ENCODE measurements at regions not wholly inside any gene's neighbourhood (a gene's known extent, or its start where the extent isn't known, plus 50 kb on each side); places are given as distances from the start of the nearest gene placed in this dataset.
"Not testable (repeated sequence)": the region's sequence is repeated elsewhere in the genome, so short reads cannot be mapped to it uniquely, and the experiment has no call there.

DNA sequence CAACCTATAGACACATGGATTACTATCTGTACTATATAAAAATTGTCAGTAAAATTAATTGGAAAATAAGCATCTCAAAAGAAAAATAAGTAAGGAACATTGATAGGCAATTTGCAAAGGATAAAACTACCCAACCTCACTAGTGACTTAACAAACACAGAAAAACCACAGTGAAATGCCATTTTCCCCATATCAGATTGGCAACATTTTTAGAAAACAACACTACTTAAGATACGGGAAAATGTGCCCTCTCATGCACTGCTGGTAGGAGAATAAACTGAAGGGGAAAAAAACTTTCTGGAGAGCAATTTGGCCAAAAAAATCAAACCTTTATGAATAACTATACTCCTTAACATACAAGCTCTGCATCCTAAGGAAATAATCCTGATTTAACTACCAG, 254.0 kb downstream of the DEPDC1B start:
- no peak for DNase-seq (ENCODE audit: low read depth in 2 of 2)

DNA sequence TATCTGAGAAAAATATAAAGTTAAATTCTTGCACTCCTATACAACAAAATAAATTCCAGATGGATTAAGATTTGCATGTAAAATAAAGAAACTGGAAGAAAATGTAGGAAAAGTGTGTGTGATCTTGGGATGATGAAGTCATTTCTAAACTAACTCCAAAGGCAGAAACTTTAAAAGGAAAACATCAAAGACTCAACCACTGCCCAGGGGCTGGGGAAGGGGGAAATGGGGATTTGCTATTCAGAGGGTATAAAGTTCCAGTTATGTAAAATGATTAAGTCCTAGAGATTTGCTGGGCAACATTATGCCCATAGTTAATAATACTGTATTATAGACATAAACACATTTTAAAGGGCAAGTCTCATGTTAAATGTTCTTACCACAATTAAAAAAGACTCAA, 254.5 kb downstream of the DEPDC1B start:
- no peak for DNase-seq (ENCODE audit: low read depth in 2 of 2)

DNA sequence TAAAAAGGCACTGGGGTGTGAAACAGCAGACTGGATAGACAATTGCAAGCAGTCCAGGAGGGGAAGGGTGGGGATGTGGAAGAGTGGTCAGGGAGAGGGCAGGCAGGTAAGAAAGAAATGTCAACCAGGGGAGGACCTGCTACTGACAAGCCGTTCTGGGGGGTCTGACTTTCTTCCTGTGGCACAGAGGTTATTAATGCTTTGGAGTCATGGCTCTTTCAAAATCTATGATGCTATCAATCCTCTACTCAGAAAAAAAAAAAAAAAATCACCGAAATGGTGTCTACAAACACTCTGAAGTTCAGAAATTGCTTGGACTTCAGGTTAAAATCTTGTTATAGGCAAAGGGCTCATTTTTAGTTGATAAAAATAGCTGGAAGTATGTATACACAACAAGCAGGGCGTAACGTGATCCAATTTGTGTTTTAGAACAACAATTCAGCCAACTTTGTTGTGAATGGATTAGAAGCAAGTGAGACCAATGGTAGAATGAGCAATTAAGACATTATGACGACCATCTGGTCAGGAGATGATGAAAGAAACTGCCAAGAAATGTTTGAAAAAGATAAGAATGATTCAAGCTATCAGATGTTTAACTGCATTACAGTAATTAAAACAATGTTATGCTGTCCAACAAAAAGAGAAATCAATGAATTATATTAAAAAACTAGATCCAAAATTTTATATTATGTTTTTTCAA, 255.2 kb downstream of the DEPDC1B start:
- no peak for DNase-seq (ENCODE audit: low read depth in 2 of 2)

DNA sequence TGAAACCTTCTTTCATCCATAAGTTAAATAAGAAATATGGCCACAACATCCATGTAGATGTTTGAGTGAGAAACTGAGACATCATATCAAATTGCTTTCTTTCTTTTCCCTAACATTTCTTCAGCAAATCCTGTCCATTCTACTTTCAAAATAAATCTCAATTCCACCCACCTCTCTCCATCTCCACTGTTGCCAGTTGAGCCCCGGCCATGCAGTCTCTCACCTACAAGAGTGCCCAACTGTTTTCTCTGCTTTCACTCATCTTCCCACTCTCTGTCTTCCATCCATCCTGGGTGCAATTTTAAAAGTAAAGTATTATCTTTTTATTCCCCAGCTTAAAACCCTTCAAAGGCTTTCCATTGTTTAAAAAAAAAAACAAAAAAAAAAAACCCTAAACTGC, 260.4 kb downstream of the DEPDC1B start:
- no peak for DNase-seq (ENCODE audit: low read depth in 2 of 2)

DNA sequence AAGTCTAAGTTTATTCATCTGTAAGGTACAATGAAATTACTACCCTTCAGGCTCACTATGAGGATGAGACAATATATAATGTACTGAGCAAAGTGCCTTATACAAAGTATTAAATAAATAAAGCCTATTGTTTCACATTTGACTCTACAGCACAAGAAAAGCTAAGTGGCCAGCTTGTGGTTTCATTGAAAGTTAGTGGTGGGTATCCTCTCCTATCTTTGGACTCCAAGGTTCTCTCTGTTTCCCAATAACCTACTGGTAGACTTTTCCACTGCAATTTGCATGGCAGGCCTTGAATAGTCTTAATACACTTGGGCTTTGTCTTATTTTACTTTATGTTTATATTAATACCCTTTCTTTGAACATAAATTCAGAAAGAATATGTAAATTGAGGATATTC, 262.7 kb downstream of the DEPDC1B start:
- DNase-seq (ENCODE audit: low read depth in 2 of 2): no peak

DNA sequence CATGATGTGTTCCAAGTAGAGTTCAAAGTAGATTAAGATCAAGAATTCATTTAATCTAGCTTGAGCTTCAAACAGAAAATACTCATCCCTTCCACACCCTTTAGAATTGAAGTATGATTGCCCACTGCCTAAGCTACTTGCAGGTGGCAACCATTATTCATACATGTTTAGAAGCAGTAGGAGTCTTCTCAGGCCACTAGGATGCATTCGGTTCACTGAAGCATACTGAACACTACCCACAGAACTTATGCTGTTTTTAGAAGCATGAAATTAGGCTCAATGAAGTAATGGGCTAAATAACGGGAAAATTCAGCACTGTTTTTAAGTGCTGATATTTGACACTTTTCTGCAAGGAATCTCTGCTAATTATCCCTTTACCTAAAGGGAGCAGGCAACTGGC, 263.4 kb downstream of the DEPDC1B start:
- DNase-seq (ENCODE audit: low read depth in 2 of 2): no peak

DNA sequence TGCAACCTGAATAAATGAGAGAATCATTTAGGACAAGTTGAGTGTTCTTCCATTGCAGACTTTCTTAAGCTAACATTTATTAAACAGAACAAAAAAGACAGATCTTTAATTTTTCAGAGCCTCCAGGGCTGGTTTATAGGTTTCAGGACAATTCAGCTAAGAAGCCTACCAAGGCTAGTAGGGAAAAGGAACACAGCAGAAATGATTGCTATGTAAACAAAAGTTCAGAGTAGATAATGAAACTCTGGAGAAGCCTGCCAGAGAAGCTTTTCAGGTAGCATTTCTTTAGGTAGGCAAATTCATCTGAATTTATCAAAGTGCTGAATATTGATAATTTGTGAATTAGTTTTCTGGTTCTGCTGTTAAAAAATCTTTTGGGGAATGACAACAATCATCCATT, 264.2 kb downstream of the DEPDC1B start:
- no peak for DNase-seq (ENCODE audit: low read depth in 2 of 2)

DNA sequence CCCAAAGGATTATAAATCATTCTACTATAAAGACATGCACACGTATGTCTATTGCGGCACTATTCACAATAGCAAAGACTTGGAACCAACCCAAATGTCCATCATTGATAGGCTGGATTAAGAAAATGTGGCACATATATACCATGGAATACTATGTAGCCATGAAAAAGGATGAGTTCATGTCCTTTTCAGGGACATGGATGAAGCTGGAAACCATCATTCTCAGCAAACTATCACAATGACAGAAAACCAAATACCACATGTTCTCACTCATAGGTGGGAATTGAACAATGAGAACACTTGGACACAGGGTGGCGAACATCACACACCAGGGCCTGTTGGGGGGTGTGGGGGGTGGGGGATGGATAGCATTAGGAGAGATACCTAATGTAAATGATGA, 273.8 kb downstream of the DEPDC1B start:
- DNase-seq (ENCODE audit: low read depth in 2 of 2): not testable (repeated sequence)

DNA sequence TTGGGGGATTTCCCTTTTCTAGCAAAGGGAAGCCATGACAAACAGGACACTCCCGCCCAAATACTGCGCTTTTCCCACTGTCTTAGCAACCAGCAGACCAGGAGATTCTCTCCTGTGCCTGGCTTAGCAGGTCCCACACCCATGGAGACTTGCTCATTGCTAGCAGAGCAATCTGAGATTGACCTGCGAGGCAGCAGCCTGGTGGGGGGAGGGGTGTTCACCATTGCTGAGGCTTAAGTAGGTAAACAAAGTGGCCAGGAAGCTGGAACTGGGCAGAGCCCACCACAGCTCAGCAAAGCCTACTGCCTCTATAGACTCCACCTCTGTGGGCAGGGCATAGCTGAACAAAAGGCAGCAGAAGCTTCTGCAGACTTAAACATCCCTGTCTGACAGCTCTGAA, 279.2 kb downstream of the DEPDC1B start:
- DNase-seq (ENCODE audit: low read depth in 2 of 2): not testable (repeated sequence)

DNA sequence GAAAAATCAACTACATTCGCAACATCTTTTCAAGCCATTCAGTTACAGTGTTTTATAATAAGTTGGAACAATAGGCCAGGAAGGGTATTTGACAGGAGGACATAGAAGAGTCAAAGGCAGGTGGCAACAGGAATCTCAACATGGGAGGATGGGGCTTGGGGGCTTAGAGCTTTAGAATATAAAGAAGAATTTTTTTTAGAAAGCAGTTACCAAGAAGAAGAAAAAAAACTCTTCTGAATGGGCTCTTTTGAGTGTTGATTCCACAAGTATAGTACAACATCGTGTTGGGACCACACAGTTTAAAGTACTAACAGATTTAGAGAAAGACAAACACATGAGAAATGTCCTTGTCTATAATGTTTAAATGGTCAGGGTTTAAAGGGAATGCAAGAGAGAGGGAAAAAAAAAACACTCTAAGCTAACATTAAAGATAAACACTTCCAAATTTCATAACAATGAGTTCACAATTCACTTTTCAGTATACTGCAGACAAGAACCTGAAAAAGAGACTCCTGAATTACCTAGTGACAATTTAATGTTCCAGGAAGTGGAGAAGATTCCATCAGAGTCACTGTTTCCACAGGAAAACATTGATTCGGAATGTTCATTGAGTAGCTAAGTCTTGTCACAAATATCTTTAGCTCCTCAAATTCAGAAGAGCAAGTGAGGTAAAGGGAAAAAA, 282.3 kb downstream of the DEPDC1B start:
- DNase-seq (ENCODE audit: low read depth in 2 of 2): peak in 1 of 2 donors; percentile 63

DNA sequence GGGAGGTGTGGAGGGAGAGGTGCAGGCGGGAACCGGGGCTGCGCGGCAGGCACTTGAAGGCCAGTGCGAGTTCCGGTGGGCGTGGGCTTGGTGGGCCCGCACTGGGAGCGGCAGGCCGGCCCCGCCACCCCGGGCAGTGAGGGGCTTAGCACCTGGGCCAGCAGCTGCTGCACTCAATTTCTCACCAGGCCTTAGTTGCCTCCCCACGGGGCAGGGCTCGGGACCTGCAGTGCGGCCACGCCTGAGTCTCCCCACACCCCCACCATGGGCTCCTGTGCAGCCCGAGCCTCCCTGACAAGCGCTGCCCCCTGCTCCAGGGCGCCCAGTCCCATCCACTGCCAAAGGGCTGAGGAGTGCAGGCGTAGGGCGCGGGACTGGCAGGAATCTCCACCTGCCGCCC, 284.5 kb downstream of the DEPDC1B start:
- no peak for DNase-seq (ENCODE audit: low read depth in 2 of 2)

DNA sequence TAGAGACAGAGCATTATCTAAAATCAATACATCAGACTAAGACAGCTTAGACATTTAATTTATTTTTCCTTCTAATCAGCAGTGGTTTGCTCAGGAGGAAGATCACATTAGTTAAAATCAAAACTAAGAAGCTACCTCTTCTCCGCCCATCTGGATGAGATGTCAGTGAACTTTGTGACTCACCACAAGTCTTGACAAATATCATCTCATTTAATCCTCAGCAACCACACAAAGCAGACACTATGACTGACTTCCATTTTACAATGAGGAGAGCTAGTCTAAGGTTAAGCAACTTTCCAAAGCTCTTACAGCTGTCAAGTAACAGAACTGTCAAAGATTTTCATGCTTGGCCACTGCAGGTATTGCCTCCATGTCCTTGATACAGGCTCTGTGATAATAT, 289.5 kb downstream of the DEPDC1B start:
- DNase-seq (ENCODE audit: low read depth in 2 of 2): no peak

DNA sequence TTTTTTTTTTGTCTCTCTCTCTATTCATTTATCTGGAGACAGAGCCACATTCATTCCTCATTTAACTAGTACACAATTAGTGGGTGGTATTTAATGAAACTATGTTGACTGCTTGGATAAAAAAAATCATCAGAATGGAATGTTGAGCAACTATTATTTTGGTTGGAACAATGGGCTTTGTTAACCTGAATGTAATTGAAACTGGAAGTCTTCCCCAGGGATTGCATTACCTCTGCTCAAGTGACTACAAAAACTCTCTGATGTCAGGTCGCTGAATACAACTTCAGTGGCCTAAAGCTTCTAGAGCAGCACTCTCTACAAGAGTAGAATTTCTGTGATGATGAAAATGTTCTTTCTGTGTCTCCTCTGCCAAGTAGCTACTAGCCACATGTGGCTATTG, 295.8 kb downstream of the DEPDC1B start:
- peak in 1 of 2 donors; percentile 14 for DNase-seq (ENCODE audit: low read depth in 2 of 2)

DNA sequence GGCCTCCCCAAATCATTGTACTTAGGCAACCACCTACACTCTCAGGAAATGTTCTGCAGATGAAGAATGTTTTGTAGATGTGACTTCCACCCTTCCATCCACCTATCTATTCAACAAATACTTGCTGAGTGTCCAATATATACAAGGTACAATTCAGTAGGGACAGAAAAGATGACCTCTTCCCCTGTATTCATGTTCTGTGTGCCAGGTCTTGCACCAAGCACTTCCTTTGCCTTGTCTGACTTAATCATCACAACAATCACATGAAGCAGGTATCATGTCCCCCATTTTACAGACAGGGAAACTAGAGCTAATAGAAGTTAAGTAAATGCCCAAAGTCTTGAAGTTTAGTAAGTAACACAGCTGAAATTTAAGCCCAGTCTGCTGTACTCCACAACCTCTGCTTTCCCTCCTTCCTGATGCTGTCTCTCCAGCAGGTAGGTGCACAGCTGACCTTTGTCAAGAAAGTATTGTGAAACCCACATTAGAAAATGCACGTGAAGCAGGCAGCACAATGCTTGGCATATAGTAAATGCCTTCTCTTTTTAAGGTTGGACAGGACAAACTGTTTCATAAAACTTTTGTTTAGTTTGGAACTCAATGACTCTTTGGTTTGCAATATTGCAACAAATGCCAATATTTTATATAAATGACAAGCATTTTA, 296.5 kb downstream of the DEPDC1B start:
- peak in 1 of 2 donors; percentile 11 for DNase-seq (ENCODE audit: low read depth in 2 of 2)

DNA sequence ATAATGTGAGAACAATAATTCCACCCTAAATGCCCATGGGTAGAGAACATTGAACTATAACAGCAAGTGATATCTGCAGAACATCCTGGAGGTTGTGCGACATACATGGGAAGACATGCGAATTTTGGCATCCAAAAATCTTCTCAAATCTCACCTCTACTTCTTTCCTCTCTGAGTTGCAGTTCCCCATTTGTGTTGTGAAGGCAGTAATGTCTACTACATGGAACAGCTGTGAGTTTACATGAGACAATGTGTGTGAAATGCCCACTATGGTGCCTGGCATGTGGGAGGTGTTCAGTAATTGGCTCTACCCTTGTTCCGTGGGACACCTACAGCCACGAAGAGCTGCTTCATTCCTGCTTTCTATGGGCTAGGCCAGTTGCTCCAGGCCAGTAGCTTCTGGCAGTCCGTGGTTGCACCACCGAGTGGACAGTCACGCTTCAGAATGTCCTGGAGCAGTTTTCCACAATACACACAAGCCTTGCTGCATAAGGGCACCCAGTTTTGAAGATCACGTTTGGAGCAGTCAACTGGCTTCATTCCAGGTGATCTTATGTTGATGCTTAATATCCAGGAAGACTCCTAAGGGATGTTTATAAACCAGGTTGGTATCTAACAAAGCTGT, 297.7 kb downstream of the DEPDC1B start:
- no peak for DNase-seq (ENCODE audit: low read depth in 2 of 2)

DNA sequence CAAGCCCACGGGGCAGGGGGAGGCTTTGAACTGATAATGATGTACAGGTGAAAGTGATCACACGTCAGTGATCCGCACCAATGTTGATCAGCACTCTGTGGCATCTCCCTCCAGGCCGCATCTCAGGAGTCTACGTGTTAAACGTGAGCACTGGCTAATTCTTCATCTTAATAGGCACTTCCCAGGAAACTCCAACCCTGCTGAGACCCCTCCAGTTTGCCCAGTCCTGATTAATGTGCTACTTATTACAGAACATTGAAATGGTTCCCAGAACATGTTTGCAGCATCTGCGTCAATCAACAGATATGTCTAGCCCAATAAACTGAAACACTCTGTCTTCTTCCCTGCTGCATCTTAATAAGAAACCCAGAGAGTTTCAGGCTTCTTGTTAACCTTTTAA, 298.4 kb downstream of the DEPDC1B start:
- no peak for DNase-seq (ENCODE audit: low read depth in 2 of 2)

DNA sequence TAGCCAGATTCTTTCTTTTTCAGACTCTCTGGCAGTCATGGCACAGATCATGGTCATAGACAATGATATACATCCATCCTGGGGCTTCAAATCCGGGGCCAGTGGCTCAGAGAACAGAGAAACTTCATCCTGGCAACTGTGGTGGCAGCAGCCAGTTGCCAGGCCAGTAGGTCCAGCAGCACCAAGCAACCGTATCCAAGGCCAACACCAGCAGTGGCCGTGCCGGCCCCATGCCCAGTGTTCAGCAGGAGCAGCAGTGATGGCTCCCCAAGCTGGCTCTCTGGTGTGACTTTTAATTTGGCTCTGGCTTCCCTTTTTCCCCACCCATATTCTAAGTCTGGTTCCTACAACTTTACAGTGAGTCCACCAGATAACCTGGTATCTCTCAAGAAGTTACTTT, 300.5 kb downstream of the DEPDC1B start:
- no peak for DNase-seq (ENCODE audit: low read depth in 2 of 2)

DNA sequence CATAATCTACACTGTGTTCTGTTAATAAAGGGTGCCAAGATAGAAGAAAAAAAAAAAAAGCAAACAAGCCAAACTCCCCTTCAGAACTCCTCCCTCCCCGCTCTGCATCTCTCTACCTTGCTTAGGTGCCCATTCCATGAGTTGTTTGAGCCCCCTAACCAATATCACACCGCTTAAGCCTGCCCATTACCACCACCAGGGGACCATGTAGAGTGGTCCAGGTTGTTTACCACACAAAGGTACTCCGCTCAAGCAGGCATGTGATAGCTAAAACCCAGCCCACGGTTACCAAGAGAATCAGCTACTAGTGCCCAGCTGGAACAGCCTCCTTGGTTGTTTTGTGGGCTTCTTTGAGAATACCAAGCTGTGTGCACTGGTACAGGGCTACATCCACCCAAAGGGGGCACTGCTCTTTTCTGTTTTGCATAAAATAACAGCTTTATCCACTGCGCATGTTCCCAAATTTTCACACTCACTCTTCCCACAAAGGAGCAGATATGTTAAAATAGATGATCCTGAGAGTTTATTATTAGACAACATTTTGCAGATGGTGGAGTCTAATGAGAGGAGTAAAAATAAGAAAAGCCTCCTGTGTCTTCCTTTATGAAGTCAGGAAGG, 304.1 kb downstream of the DEPDC1B start:
- DNase-seq (ENCODE audit: low read depth in 2 of 2): peak in 1 of 2 donors; percentile 5

DNA sequence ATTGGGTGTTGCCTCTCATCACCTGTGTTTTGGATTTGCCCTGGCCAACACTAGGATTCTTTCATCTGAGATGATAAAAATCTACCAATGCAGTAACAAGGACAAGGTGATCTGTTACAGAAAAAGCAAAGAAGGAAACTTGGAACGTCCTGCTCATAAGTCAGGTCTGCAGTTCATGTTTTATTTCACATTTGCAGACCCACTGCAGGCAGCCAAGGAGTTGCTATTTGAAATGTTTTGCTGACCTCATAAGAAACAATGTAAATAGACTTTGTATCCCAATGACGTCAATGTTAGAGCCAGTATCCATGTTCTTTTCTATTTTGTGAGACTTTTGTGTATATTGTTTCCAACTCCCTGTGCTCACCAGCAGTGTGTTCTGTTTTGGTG, 312.9 kb downstream of the DEPDC1B start:
- DNase-seq (ENCODE audit: low read depth in 2 of 2): no peak

DNA sequence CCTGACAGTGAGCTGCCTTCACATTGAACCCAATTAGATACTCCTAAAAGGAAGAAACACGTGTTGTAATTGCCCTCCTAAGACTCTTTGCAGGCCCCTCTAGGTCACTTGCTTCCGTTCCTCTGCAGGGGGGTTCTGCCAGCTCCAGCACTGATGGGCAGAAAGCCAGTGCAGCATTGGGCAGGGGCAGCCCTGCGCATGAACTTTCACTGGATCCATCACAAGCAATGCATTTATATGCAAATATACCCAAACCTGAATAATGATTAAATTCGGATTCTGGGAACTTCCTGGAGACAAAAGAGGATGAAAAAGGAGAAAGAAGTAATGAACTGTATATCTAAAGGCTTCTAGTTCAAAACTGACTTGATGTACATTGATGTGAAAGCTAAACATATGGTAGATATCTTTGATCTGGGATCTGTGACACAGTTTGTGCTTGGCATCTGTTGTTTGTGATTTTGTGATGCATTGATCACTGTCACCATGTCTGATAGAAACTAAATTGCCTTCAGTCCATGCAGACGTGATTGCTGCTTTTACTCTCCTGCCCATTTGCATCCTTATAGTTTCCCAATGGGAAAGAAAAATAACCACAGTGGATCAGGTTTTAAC, 313.4 kb downstream of the DEPDC1B start:
- no peak for DNase-seq (ENCODE audit: low read depth in 2 of 2)

DNA sequence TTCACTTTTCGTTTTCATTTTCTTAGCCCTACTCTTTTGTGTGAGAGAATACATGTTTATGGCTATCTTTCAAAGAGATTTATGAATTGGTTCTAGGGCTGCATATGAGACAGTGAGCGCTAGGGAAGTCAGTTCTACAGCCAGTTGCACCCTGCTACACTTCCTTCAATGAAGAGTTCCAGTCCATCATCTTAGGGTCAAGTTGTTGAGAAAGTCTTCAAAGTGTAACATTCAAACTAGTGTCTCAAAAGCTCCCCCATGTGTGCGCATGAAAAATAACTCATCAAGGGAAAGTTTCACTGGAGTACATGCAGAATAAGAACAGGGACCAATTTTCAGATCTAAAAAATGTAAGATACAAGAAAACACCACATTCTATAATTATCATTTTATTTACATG, 317.2 kb downstream of the DEPDC1B start:
- peak; percentile 16 to 49 for DNase-seq (ENCODE audit: low read depth in 2 of 2)

DNA sequence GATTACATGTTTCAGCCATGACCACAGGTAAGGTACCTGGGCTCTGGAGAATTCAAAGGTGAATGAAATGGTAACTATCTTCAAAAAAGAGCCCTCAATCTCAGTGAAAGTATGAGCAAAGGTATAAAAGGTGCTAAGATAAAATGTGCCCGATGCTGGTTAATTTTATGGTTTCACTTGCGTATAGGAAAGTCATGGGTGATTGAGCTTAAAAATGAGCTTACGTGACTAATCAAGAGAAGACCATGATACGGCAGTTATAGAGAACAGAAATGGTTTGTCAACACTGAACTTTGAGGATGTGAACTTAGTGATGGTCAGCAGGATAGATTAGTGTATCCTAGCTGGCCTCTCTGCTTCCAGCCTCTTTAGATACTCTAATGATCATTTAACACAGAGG, 320.1 kb downstream of the DEPDC1B start:
- no peak for DNase-seq (ENCODE audit: low read depth in 2 of 2)
